Heart left ventricle (tissue), 16 donors: ENCODE measurements at regions not wholly inside any gene's neighbourhood (a gene's known extent, or its start where the extent isn't known, plus 50 kb on each side); places are given as distances from the start of the nearest gene placed in this dataset.

Experiments used
- ATAC-seq, 4 donors: fragments of 200-7000 bp; cut with Tn5 transposase; one replicate each; pipeline ENCODE4 v1.9.1; 2020 to 2022; ENCODE audit warnings: moderate library complexity in 4 of 4, mild to moderate bottlenecking in 3 of 4, moderate number of reproducible peaks in 1 of 4
- DNase-seq, 5 donors: peaks; one replicate each; pipeline ENCODE4 v3.0.0-alpha.2; 2020
- H3K27ac ChIP-seq, 12 donors: fragments of 200-600 bp; sonication (generic) in 4 of 12; one replicate each; pipeline versions ENCODE4 v1.5.0 to v1.8.0; 2016 to 2022; ENCODE audit warnings: mild to moderate bottlenecking in 2 of 12
- H3K27me3 ChIP-seq, 9 donors: fragments of 200-600 bp; sonication (generic) in 2 of 9; one replicate each; pipeline versions ENCODE4 v1.5.1 to v1.8.0; 2016 to 2022; ENCODE audit warnings: mild to moderate bottlenecking in 3 of 9
- H3K36me3 ChIP-seq, 9 donors: fragments of 200-600 bp; sonication (generic) in 2 of 9; one replicate each; pipeline versions ENCODE4 v1.5.0 to v1.8.0; 2018 to 2022; ENCODE audit warnings: mild to moderate bottlenecking in 2 of 9
- H3K4me1 ChIP-seq, 12 donors: fragments of 200-600 bp; sonication (generic) in 4 of 12; one replicate each; pipeline versions ENCODE4 v1.5.0 to v1.8.0; 2016 to 2022; ENCODE audit warnings: mild to moderate bottlenecking in 3 of 12
- H3K4me3 ChIP-seq, 12 donors: fragments of 200-600 bp; sonication (generic) in 4 of 12; one replicate each; pipeline versions ENCODE4 v1.5.0 to v1.8.0; 2017 to 2022; ENCODE audit warnings: mild to moderate bottlenecking in 9 of 12, moderate library complexity in 4 of 12
- H3K9me3 ChIP-seq, 12 donors: fragments of 200-600 bp; sonication (generic) in 4 of 12; one replicate each; pipeline versions ENCODE4 v1.5.0 to v1.8.0; 2016 to 2022; ENCODE audit warnings: mild to moderate bottlenecking in 1 of 12
- POLR2A ChIP-seq, 2 donors: fragments of 450-650 bp; IDR thresholded peaks; one replicate each; pipeline ENCODE4 v1.6.1; 2017; ENCODE audit warnings: antibody characterized with exemption in 2 of 2, mild to moderate bottlenecking in 2 of 2, moderate library complexity in 2 of 2
- WGBS, 4 donors: extraction: QIAGEN DNeasy Blood & Tissue Kit in 2 of 4; methylation state at CpG; one replicate each; pipeline versions ENCODE4 v1.1.5 to v1.1.7; 2013 to 2018; 5-methylcytosine and 5-hydroxymethylcytosine counted together
- intact Hi-C, 10 donors: fragments of 100-400 bp; cut with DNase I; formaldehyde crosslinking; loops; one replicate each; pipeline versions ENCODE4 v1.11.1 to v1.14.2; 2022
- TF ChIP-seq, protein P1 (sequence below), 12 donors: fragments of 200-600 bp; sonication (generic) in 4 of 12; IDR thresholded peaks; one replicate each; pipeline versions ENCODE4 v1.5.0 to v1.8.0; 2018 to 2022; ENCODE audit warnings: antibody characterized with exemption in 12 of 12, mild to moderate bottlenecking in 5 of 12
- donor health status: ischemic (EF 13 %, LVEDD 7.1; RV severe dilation, severe dysfunction).
- donor health status: healthy with polysubstance abuse.
- donor health status: DM: no; HTN: yes; CAD: no.
- donor health status: DM: no; HTN: no; CAD: no.
- donor health status: ischemic (EF 25% LVEDD 6.9; RV normal size, moderate dysfunction).
- donor health status: ischemic (EF 25% LVEDD 5.7; RV mildly dilated, moderate dysfunction).
- donor health status: healthy.
- donor health status: DM: yes; HTN: yes; CAD: no.
- donor health status: ischemic (EF 35%, LVEDD 5.7; RV mildly dilated, moderate dysfunction).
- donor health status: nonischemic (EF 11% LVEDD 7.7; RV severe dilation, severe dysfunction).
- donor health status: DM: yes; HTN: yes; CAD: no.
- donor health status: PGD.
- donor health status: ischemic (EF 29% LVEDD 5.4; RV normal size, mild dysfunction).
- donor health status: nonischemic (EF 23%, LVEDD 6.1; RV moderate dilation, normal function).

DNA sequence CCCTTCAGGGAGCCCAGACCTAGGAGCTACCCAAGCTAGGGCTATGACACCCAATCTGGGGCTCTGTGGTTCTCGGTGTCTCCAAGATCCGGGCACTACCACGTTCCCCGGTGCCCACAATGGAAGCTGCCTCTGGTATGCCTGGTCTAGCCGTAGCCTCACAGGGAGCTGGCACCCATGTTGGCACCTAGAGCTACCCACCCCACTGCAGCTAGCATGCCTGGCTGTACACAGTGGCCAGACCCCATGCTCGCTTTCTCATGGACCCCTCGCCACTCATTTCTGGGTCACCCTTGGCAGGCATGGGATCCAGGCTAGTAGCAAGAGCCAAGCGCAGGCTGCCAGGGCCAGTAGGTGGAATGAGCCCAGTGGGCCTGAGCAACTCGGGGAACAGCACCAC, 109.0 kb downstream of the CYLC2 start:
- H3K4me1 ChIP-seq: no peaks in the 10 kb centered on the region
- no peak for ATAC-seq
- no peak for DNase-seq
- WGBS, 4 donors: 82 to 91% (median 85%) methylated on average over 9 of the region's 9 CpGs
- H3K36me3 ChIP-seq: no peaks in the 10 kb centered on the region
- no peaks in the 10 kb centered on the region for H3K27me3 ChIP-seq
- no peak overlapping the region for H3K4me3 ChIP-seq
- H3K27ac ChIP-seq: no peak overlapping the region
- no peaks in the 10 kb centered on the region for H3K9me3 ChIP-seq
- TF ChIP-seq POLR2A (IDR thresholded peaks at IDR 0.05): no peak
- TF ChIP-seq, protein P1, sequence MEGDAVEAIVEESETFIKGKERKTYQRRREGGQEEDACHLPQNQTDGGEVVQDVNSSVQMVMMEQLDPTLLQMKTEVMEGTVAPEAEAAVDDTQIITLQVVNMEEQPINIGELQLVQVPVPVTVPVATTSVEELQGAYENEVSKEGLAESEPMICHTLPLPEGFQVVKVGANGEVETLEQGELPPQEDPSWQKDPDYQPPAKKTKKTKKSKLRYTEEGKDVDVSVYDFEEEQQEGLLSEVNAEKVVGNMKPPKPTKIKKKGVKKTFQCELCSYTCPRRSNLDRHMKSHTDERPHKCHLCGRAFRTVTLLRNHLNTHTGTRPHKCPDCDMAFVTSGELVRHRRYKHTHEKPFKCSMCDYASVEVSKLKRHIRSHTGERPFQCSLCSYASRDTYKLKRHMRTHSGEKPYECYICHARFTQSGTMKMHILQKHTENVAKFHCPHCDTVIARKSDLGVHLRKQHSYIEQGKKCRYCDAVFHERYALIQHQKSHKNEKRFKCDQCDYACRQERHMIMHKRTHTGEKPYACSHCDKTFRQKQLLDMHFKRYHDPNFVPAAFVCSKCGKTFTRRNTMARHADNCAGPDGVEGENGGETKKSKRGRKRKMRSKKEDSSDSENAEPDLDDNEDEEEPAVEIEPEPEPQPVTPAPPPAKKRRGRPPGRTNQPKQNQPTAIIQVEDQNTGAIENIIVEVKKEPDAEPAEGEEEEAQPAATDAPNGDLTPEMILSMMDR (IDR thresholded peaks at IDR 0.05): no peak
- intact Hi-C loops: no loop called here

DNA sequence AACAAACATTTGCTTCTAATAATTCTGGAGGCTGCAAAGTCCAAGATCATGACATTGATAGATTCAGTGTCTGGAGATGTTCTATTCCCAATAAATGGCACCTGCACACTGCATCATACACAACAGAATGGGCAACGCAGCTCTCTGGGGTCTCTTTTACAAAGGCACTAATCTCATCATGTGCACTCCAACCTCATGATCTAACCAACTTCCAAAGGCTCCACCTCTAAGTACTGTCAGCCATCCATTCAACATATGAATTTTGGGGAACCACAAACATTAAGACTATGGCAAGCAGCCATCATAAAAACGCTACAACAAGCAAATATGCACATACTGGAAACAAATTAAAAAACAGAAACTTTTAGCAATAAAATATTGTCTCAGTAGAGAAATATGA, 121.1 kb downstream of the CYLC2 start:
- WGBS, 4 donors: 63 to 83% (median 72%) methylated on average over 2 of the region's 2 CpGs
- intact Hi-C loops: no loop called here
- Histone ChIP-seq H3K9me3 (no peaks in the 10 kb centered on the region), H3K36me3 (no peaks in the 10 kb centered on the region), H3K27me3 (no peaks in the 10 kb centered on the region), H3K4me3 (no peak overlapping the region), H3K27ac (no peak overlapping the region), H3K4me1 (no peaks in the 10 kb centered on the region)
- ATAC-seq: no peak
- no peak for TF ChIP-seq POLR2A (IDR thresholded peaks at IDR 0.05)
- TF ChIP-seq, protein P1 (IDR thresholded peaks at IDR 0.05): no peak
- no peak for DNase-seq

DNA sequence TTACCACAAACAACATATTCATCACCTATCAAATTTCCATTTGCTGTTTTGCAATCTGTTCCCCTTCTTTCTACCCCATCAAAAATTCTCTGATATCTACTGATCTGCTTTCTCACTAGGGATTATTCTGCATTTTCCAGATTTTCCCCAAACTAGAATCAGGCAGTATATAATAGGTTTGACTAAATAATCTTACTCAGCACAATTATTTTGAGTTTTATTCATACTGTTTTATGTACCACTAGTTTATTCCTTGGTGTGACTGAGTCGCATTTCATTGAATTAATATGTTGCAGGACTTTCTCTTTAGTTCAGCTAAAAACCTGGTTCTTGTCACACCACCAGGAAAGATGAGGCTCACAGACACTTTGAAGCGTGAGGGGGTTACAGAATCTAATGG, 131.4 kb downstream of the CYLC2 start:
- Histone ChIP-seq H3K9me3 (peaks cover 0 to 48% (median 25%) of the 10 kb centered on the region in 12 donors), H3K36me3 (no peaks in the 10 kb centered on the region), H3K27ac (no peak overlapping the region), H3K4me1 (no peaks in the 10 kb centered on the region), H3K27me3 (no peaks in the 10 kb centered on the region), H3K4me3 (no peak overlapping the region)
- 84 to 87% (median 86%) methylated on average over 2 of the region's 2 CpGs for WGBS, 4 donors
- intact Hi-C loops: no loop called here
- ATAC-seq: no peak
- TF ChIP-seq POLR2A (IDR thresholded peaks at IDR 0.05): no peak
- DNase-seq: no peak

DNA sequence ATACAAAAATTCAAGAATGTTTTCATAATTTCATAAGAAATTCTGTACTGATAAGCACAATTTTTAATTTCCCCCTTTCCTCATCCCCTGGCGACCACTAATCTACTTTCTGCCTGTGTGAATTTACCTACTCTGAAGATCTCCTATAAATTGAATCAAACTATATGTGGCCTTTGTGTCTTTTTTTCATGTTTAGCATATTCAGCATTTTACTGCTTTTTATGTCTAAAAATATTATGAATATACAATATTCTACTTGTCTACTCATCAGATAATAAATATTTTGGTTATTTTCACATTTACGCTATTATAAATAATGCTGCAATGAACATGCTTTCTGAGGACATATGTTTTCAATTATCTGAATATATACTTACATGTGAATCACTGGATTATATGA, 144.8 kb downstream of the CYLC2 start:
- no peak for ATAC-seq
- Histone ChIP-seq H3K4me3 (no peak overlapping the region), H3K27ac (no peak overlapping the region), H3K9me3 (no peaks in the 10 kb centered on the region), H3K4me1 (no peaks in the 10 kb centered on the region), H3K36me3 (no peaks in the 10 kb centered on the region), H3K27me3 (no peaks in the 10 kb centered on the region)
- 69 to 89% (median 79%) methylated on average over 2 of the region's 2 CpGs for WGBS, 4 donors
- intact Hi-C loops: no loop called here
- TF ChIP-seq, protein P1 (IDR thresholded peaks at IDR 0.05): no peak
- no peak for TF ChIP-seq POLR2A (IDR thresholded peaks at IDR 0.05)
- no peak for DNase-seq

DNA sequence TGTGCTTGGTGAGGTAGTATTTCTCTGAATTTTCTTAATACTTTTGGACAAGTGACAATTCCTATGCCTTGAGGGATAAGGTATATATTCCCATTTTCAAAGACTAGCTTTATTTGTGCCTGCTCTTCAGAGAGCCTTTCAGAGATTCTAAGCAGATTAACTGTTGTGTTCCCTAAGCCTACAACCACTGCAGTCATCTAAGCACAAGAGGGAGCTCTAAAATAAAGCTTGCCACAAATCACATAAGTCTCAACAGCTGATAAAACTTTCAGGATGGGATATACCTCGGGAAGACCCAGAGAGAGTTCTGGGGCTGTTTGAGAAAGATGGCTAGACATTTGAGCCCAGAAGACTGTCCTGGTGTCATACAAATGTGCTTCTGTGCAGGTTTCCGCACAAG, 157.3 kb downstream of the CYLC2 start:
- no peaks in the 10 kb centered on the region for H3K4me1 ChIP-seq
- peaks cover 0 to 35% (median 5%) of the 10 kb centered on the region in 12 donors for H3K9me3 ChIP-seq
- intact Hi-C loops: no loop called here
- ATAC-seq (no peak), DNase-seq (no peak)
- WGBS, 4 donors: 54 to 76% (median 63%) methylated on average over 2 of the region's 2 CpGs
- TF ChIP-seq, protein P1 (IDR thresholded peaks at IDR 0.05): no peak
- TF ChIP-seq POLR2A (IDR thresholded peaks at IDR 0.05): no peak
- no peaks in the 10 kb centered on the region for H3K27me3 ChIP-seq
- H3K36me3 ChIP-seq: no peaks in the 10 kb centered on the region
- no peak overlapping the region for H3K27ac ChIP-seq
- no peak overlapping the region for H3K4me3 ChIP-seq
